SU-DHL-6 (cell line): ENCODE measurements at regions not wholly inside any gene's neighbourhood (a gene's known extent, or its start where the extent isn't known, plus 50 kb on each side); places are given as distances from the start of the nearest gene placed in this dataset.

ENCODE experiments used
- H2AFZ ChIP-seq: fragments of 200-600 bp; sonication (generic); 2 replicates; pipeline ENCODE4 v1.6.1; 2014; ENCODE audit warnings: low read depth, mild to moderate bottlenecking, moderate library complexity, mixed read lengths, antibody characterized with exemption, low read length; ENCODE audit not compliant: severe bottlenecking
- H3F3A ChIP-seq: fragments of 200-600 bp; shearing (Covaris generic); 2 replicates; pipeline ENCODE4 v1.6.0; 2016; ENCODE audit warnings: antibody characterized with exemption, mild to moderate bottlenecking; ENCODE audit not compliant: insufficient read depth
- H3K27ac ChIP-seq: fragments of 200-600 bp; sonication (generic); 2 replicates; pipeline ENCODE4 v1.5.1; 2016; ENCODE audit warnings: low read depth, mild to moderate bottlenecking, low read length, moderate library complexity, mixed read lengths
- H3K27me3 ChIP-seq: fragments of 200-600 bp; sonication (generic), shearing (Covaris generic); 2 replicates; pipeline ENCODE4 v1.6.0; 2014; ENCODE audit warnings: mild to moderate bottlenecking, low read length
- H3K36me3 ChIP-seq: fragments of 200-600 bp; sonication (generic); 2 replicates; pipeline ENCODE4 v1.6.1; 2014; ENCODE audit warnings: mild to moderate bottlenecking, low read length, mixed read lengths
- H3K4me2 ChIP-seq: fragments of 300-600, 200-600 bp; shearing (Covaris generic), sonication (generic); 2 replicates; pipeline ENCODE4 v1.6.0; 2014; ENCODE audit warnings: low read length, low read depth, mild to moderate bottlenecking; ENCODE audit not compliant: poor library complexity, severe bottlenecking
- H3K4me3 ChIP-seq: fragments of 200-600 bp; sonication (generic); 2 replicates; pipeline ENCODE4 v1.5.1; 2014; ENCODE audit warnings: antibody characterized with exemption, low read length, mild to moderate bottlenecking, mixed read lengths; ENCODE audit not compliant: insufficient read depth, poor library complexity, severe bottlenecking
- H3K79me2 ChIP-seq: fragments of 200-600 bp; sonication (generic); 2 replicates; pipeline ENCODE4 v1.6.1; 2014; ENCODE audit warnings: mild to moderate bottlenecking, low read length, moderate library complexity; ENCODE audit not compliant: insufficient read depth
- H3K9ac ChIP-seq: fragments of 200-600 bp; sonication (generic); 2 replicates; pipeline ENCODE4 v1.7.0; 2014; ENCODE audit warnings: mild to moderate bottlenecking, low read length
- H3K9me2 ChIP-seq: fragments of 200-600 bp; sonication (generic); replicated peaks from 2 replicates; pipeline ENCODE4 v1.6.1; 2014; ENCODE audit warnings: low read length; ENCODE audit not compliant: insufficient read depth
- H3K9me3 ChIP-seq: fragments of 200-600 bp; sonication (generic); 2 replicates; pipeline ENCODE4 v1.6.1; 2014; ENCODE audit warnings: low read length, mixed read lengths; ENCODE audit not compliant: insufficient read depth
- H4K20me1 ChIP-seq: fragments of 200-600 bp; sonication (generic); 2 replicates; pipeline ENCODE4 v1.6.1; 2014; ENCODE audit warnings: low read depth, mild to moderate bottlenecking, antibody characterized with exemption, low read length, moderate library complexity, mixed read lengths
- EZH2phosphoT487 ChIP-seq: fragments of 200-600 bp; sonication (generic), shearing (Covaris generic); conservative IDR thresholded peaks from 2 replicates; pipeline ENCODE4 v1.6.1; 2018; ENCODE audit warnings: mild to moderate bottlenecking, antibody characterized with exemption, low read length, moderate library complexity, mixed read lengths
- TF ChIP-seq, protein P1 (sequence below): fragments of 200-600 bp; sonication (generic); IDR thresholded peaks from one replicate; pipeline ENCODE4 v1.5.1; 2017; ENCODE audit warnings: antibody characterized with exemption, mild to moderate bottlenecking, low read length, moderate library complexity; ENCODE audit not compliant: insufficient read depth, poor library complexity, severe bottlenecking

- Histone ChIP-seq H3K36me3 (no peaks in the 10 kb centered on the region), H3K79me2 (no peaks in the 10 kb centered on the region), H3K9me2 (no peaks in the 10 kb centered on the region), H3K27me3 (no peaks in the 10 kb centered on the region), H3F3A (no peaks in the 10 kb centered on the region), H3K9ac (no peak overlapping the region), H3K9me3 (no peaks in the 10 kb centered on the region), H4K20me1 (no peaks in the 10 kb centered on the region), H3K4me3 (no peak overlapping the region), H2AFZ (no peak overlapping the region), H3K4me2 (no peak overlapping the region), H3K27ac (no peak overlapping the region)
- TF ChIP-seq, protein P1, sequence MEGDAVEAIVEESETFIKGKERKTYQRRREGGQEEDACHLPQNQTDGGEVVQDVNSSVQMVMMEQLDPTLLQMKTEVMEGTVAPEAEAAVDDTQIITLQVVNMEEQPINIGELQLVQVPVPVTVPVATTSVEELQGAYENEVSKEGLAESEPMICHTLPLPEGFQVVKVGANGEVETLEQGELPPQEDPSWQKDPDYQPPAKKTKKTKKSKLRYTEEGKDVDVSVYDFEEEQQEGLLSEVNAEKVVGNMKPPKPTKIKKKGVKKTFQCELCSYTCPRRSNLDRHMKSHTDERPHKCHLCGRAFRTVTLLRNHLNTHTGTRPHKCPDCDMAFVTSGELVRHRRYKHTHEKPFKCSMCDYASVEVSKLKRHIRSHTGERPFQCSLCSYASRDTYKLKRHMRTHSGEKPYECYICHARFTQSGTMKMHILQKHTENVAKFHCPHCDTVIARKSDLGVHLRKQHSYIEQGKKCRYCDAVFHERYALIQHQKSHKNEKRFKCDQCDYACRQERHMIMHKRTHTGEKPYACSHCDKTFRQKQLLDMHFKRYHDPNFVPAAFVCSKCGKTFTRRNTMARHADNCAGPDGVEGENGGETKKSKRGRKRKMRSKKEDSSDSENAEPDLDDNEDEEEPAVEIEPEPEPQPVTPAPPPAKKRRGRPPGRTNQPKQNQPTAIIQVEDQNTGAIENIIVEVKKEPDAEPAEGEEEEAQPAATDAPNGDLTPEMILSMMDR: no peak
- no peak for TF ChIP-seq EZH2phosphoT487
These were observed 175.0 kb upstream of the HS3ST1 start for GRCh38 chr4:11603591-11604194.

DNA sequence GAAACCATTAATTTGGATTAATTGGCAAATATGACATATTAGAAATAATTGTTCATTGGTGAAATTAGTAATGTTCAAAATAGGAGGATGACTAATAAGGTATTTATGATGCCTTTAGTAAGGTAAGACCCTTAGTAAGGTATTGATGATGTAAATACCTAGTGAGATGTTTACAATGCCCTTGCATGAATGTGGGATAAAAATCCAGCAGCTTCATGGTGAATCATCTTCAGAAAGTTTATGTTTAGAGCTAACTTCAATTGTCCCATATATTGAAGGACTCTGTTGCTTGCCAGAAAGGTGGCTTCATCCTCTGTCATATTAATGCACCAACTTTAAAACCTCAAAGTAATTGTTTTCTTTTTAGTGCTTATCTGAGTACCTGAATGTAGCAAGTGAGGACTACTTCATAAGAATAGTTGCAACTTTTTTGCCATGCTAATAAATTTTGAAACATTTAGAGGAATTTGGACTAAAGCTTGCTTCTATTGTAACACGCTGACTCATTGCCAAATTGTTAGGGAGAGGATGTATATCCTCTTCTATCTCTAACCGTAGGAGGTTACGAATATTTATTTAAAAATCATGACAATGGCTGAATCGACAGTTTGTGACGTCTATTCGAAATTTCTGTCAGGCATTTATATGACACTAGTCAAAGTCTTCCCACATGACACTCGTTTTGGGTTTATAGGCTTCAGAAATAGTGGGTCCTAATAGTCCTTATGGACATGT, 174.1 kb upstream of the HS3ST1 start:
- no peak overlapping the region for H3K27ac ChIP-seq
- no peaks in the 10 kb centered on the region for H3K9me3 ChIP-seq
- H3K27me3 ChIP-seq: no peaks in the 10 kb centered on the region
- H3K4me2 ChIP-seq: no peak overlapping the region
- H3F3A ChIP-seq: no peaks in the 10 kb centered on the region
- no peaks in the 10 kb centered on the region for H3K36me3 ChIP-seq
- no peak for TF ChIP-seq EZH2phosphoT487
- TF ChIP-seq, protein P1: no peak
- no peaks in the 10 kb centered on the region for H3K79me2 ChIP-seq
- H4K20me1 ChIP-seq: no peaks in the 10 kb centered on the region
- H3K9me2 ChIP-seq: no peaks in the 10 kb centered on the region
- no peak overlapping the region for H3K4me3 ChIP-seq
- H2AFZ ChIP-seq: no peak overlapping the region
- no peak overlapping the region for H3K9ac ChIP-seq

DNA sequence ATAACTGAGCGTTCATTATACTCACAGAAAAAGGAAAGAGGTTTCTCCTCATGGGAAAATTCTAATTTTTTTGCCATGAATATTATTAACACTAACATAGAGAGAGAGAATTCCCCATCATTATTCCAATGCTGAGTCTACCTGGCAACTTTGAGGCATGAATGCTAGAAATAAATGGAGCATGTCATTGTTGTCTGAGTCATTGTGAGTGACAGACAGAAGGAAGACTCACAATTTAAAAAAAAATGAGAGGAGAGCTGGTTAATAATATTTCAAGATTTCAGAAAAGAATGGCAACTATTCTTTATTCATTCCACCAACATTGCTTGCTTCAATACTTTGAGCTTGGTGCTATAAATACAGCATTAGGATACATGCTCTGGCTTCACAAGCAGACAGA, 170.4 kb upstream of the HS3ST1 start:
- H4K20me1 ChIP-seq: no peaks in the 10 kb centered on the region
- TF ChIP-seq, protein P1: no peak
- TF ChIP-seq EZH2phosphoT487: no peak
- H3K4me3 ChIP-seq: no peak overlapping the region
- H3K36me3 ChIP-seq: no peaks in the 10 kb centered on the region
- H3K79me2 ChIP-seq: no peaks in the 10 kb centered on the region
- no peak overlapping the region for H3K27ac ChIP-seq
- H3K9ac ChIP-seq: no peak overlapping the region
- H2AFZ ChIP-seq: no peak overlapping the region
- no peaks in the 10 kb centered on the region for H3F3A ChIP-seq
- no peaks in the 10 kb centered on the region for H3K9me2 ChIP-seq
- no peaks in the 10 kb centered on the region for H3K27me3 ChIP-seq
- no peak overlapping the region for H3K4me2 ChIP-seq
- no peaks in the 10 kb centered on the region for H3K9me3 ChIP-seq
